SKM-1 (cell line): ENCODE measurements at regions not wholly inside any gene's neighbourhood (a gene's known extent, or its start where the extent isn't known, plus 50 kb on each side); places are given as distances from the start of the nearest gene placed in this dataset.

ENCODE experiments used
- DNase-seq: peaks from one replicate; lab custom pipeline; 2025; ENCODE audit not compliant: unreplicated experiment; lab: John Stamatoyannopoulos, UW

- DNase-seq = no peak
Observed at GRCh38 chr2:198371921-198372543, 567.6 kb downstream of the PLCL1 start.

- DNase-seq = no peak
Observed at GRCh38 chr2:198371329-198371728, 566.9 kb downstream of the PLCL1 start.

- no peak for DNase-seq
Observed at GRCh38 chr2:198368089-198368488, 563.7 kb downstream of the PLCL1 start.

GRCh38 chr2:198362740-198363139, 558.3 kb downstream of the PLCL1 start:
- DNase-seq = no peak

GRCh38 chr2:198359308-198359707, 554.9 kb downstream of the PLCL1 start:
- DNase-seq = no peak

- DNase-seq = no peak
Observed at GRCh38 chr2:198356157-198356556, 551.8 kb downstream of the PLCL1 start.

GRCh38 chr2:198351647-198352046, 547.3 kb downstream of the PLCL1 start:
- DNase-seq = no peak

GRCh38 chr2:198347946-198348345, 543.6 kb downstream of the PLCL1 start:
- no peak for DNase-seq

GRCh38 chr2:198347349-198347748, 543.0 kb downstream of the PLCL1 start:
- no peak for DNase-seq

GRCh38 chr2:198343471-198343870, 539.1 kb downstream of the PLCL1 start:
- no peak for DNase-seq

GRCh38 chr2:198340846-198341245, 536.5 kb downstream of the PLCL1 start:
- no peak for DNase-seq

- DNase-seq = no peak
Observed at GRCh38 chr2:198339116-198339515, 534.7 kb downstream of the PLCL1 start.

GRCh38 chr2:198337368-198337767, 533.0 kb downstream of the PLCL1 start:
- DNase-seq = no peak

GRCh38 chr2:198328454-198328853, 524.1 kb downstream of the PLCL1 start:
- DNase-seq = no peak

GRCh38 chr2:198327526-198327925, 523.1 kb downstream of the PLCL1 start:
- DNase-seq = no peak

GRCh38 chr2:198326431-198326830, 522.0 kb downstream of the PLCL1 start:
- DNase-seq = no peak

- DNase-seq = no peak
Observed at GRCh38 chr2:198325359-198325758, 521.0 kb downstream of the PLCL1 start.

- DNase-seq = no peak
Observed at GRCh38 chr2:198324071-198324470, 519.7 kb downstream of the PLCL1 start.

GRCh38 chr2:198322275-198322674, 517.9 kb downstream of the PLCL1 start:
- no peak for DNase-seq

GRCh38 chr2:198321522-198322088, 517.2 kb downstream of the PLCL1 start:
- no peak for DNase-seq

GRCh38 chr2:198316852-198317396, 512.5 kb downstream of the PLCL1 start:
- no peak for DNase-seq

GRCh38 chr2:198315791-198316630, 511.6 kb downstream of the PLCL1 start:
- DNase-seq = no peak
